Mesodermal cell (in vitro differentiated cells): ENCODE measurements at regions not wholly inside any gene's neighbourhood (a gene's known extent, or its start where the extent isn't known, plus 50 kb on each side); places are given as distances from the start of the nearest gene placed in this dataset.

Experiments
- H3K27ac ChIP-seq: 2 replicates; pipeline ENCODE4 v1.7.0; 2013; ENCODE audit warnings: mild to moderate bottlenecking, low read depth, low read length, moderate library complexity; ENCODE audit not compliant: severe bottlenecking
- H3K36me3 ChIP-seq: 2 replicates; pipeline ENCODE4 v1.7.1; 2013; ENCODE audit warnings: mild to moderate bottlenecking, low read length, moderate library complexity; ENCODE audit not compliant: control insufficient read depth, insufficient read depth
- H3K4me1 ChIP-seq: one replicate; pipeline ENCODE4 v1.7.1; 2013; ENCODE audit warnings: mild to moderate bottlenecking, low read length; ENCODE audit not compliant: insufficient read depth, control insufficient read depth, poor library complexity, severe bottlenecking
- H3K4me3 ChIP-seq: 2 replicates; pipeline ENCODE4 v1.7.0; 2013; ENCODE audit warnings: low read length, control low read depth, mild to moderate bottlenecking; ENCODE audit not compliant: insufficient read depth, poor library complexity, severe bottlenecking; ENCODE audit errors: extremely low read depth
- H3K9me3 ChIP-seq: 2 replicates; pipeline ENCODE4 v1.7.1; 2013; ENCODE audit warnings: mild to moderate bottlenecking, low read length, moderate library complexity; ENCODE audit not compliant: control insufficient read depth
- WGBS, 2 experiments: methylation state at CpG; one replicate each; pipeline ENCODE4 v1.1.5; 2013; ENCODE audit warnings: missing lambda C conversion rate in 2 of 2; ENCODE audit not compliant: insufficient coverage in 2 of 2; 5-methylcytosine and 5-hydroxymethylcytosine counted together

GRCh38 chr9:88694625-88695024 is 159.6 kb downstream of the NXNL2 start:
- H3K4me1 ChIP-seq: no peaks in the 10 kb centered on the region
- no peaks in the 10 kb centered on the region for H3K36me3 ChIP-seq
- WGBS, 2 experiments: 91 to 94% methylated on average over 6 to 8 of the region's 12 CpGs
- no peak overlapping the region for H3K4me3 ChIP-seq
- H3K9me3 ChIP-seq: no peaks in the 10 kb centered on the region
- no peak overlapping the region for H3K27ac ChIP-seq

- WGBS, 2 experiments: 88 to 95% methylated on average over 8 to 9 of the region's 9 CpGs
- Histone ChIP-seq H3K4me1 (no peaks in the 10 kb centered on the region), H3K36me3 (no peaks in the 10 kb centered on the region), H3K4me3 (no peak overlapping the region), H3K9me3 (no peaks in the 10 kb centered on the region), H3K27ac (no peak overlapping the region)
Observed at GRCh38 chr9:88696501-88696900, 161.5 kb downstream of the NXNL2 start.

- no peak overlapping the region for H3K4me3 ChIP-seq
- no peaks in the 10 kb centered on the region for H3K36me3 ChIP-seq
- 70 to 81% methylated on average over 4 to 7 of the region's 8 CpGs for WGBS, 2 experiments
- no peaks in the 10 kb centered on the region for H3K9me3 ChIP-seq
- no peak overlapping the region for H3K27ac ChIP-seq
- H3K4me1 ChIP-seq: no peaks in the 10 kb centered on the region
Observed at GRCh38 chr9:88697764-88698432, 162.9 kb downstream of the NXNL2 start.

- no peak overlapping the region for H3K27ac ChIP-seq
- H3K36me3 ChIP-seq: no peaks in the 10 kb centered on the region
- H3K9me3 ChIP-seq: no peaks in the 10 kb centered on the region
- H3K4me1 ChIP-seq: no peaks in the 10 kb centered on the region
- no peak overlapping the region for H3K4me3 ChIP-seq
- WGBS, 2 experiments: 88 to 90% methylated on average over 2 of the region's 2 CpGs
Observed at GRCh38 chr9:88702985-88703384, 168.0 kb downstream of the NXNL2 start.

GRCh38 chr9:88706193-88707113 is 171.5 kb downstream of the NXNL2 start:
- H3K4me3 ChIP-seq: no peak overlapping the region

GRCh38 chr9:88710449-88710848 is 175.5 kb downstream of the NXNL2 start:
- H3K27ac ChIP-seq: no peak overlapping the region
- no peak overlapping the region for H3K4me3 ChIP-seq
- WGBS, 2 experiments: 80 to 100% methylated on average over 1 of the region's 2 CpGs
- H3K36me3 ChIP-seq: no peaks in the 10 kb centered on the region
- H3K4me1 ChIP-seq: no peaks in the 10 kb centered on the region
- peaks cover 1% of the 10 kb centered on the region for H3K9me3 ChIP-seq

More at GRCh38 chr9:88706193-88707113, 171.5 kb downstream of the NXNL2 start:
- Histone ChIP-seq H3K9me3 (no peaks in the 10 kb centered on the region), H3K36me3 (no peaks in the 10 kb centered on the region), H3K4me1 (no peaks in the 10 kb centered on the region), H3K27ac (no peak overlapping the region)
- WGBS, 2 experiments: 93 to 95% methylated on average over 34 of the region's 38 CpGs

GRCh38 chr9:88711719-88712118 is 176.7 kb downstream of the NXNL2 start:
- Histone ChIP-seq H3K4me1 (no peaks in the 10 kb centered on the region), H3K9me3 (peaks cover 5% of the 10 kb centered on the region), H3K36me3 (no peaks in the 10 kb centered on the region), H3K27ac (no peak overlapping the region), H3K4me3 (no peak overlapping the region)

- Histone ChIP-seq H3K9me3 (peaks cover 5% of the 10 kb centered on the region), H3K4me1 (no peaks in the 10 kb centered on the region), H3K4me3 (no peak overlapping the region), H3K36me3 (no peaks in the 10 kb centered on the region), H3K27ac (no peak overlapping the region)
- 87 to 96% methylated on average over 2 of the region's 2 CpGs for WGBS, 2 experiments
Observed at GRCh38 chr9:88712484-88712883, 177.5 kb downstream of the NXNL2 start.

GRCh38 chr9:88713010-88713409 is 178.0 kb downstream of the NXNL2 start:
- no peak overlapping the region for H3K4me3 ChIP-seq
- no peak overlapping the region for H3K27ac ChIP-seq
- H3K4me1 ChIP-seq: no peaks in the 10 kb centered on the region
- H3K9me3 ChIP-seq: peaks cover 5% of the 10 kb centered on the region
- H3K36me3 ChIP-seq: no peaks in the 10 kb centered on the region

- no peak overlapping the region for H3K27ac ChIP-seq
Observed at GRCh38 chr9:88716596-88717290, 181.8 kb downstream of the NXNL2 start.

More at GRCh38 chr9:88716596-88717290, 181.8 kb downstream of the NXNL2 start:
- Histone ChIP-seq H3K9me3 (peaks cover 5% of the 10 kb centered on the region), H3K36me3 (no peaks in the 10 kb centered on the region), H3K4me3 (no peak overlapping the region), H3K4me1 (no peaks in the 10 kb centered on the region)
- WGBS, 2 experiments: no CpG with 5 or more reads among the region's 2 CpGs
